HEK293 (cell line): ENCODE measurements at regions not wholly inside any gene's neighbourhood (a gene's known extent, or its start where the extent isn't known, plus 50 kb on each side); places are given as distances from the start of the nearest gene placed in this dataset.

Experiments used
- CTCF ChIP-seq: fragments of 450-650 bp; formaldehyde crosslinking; IDR thresholded peaks from 2 replicates; pipeline ENCODE4 v1.5.1; 2016; ENCODE audit warnings: missing biosample characterization, missing genetic modification characterization
- KLF10 ChIP-seq: fragments of 450-650 bp; IDR thresholded peaks from 2 replicates; pipeline ENCODE4 v1.5.1; 2018; ENCODE audit warnings: missing biosample characterization, mild to moderate bottlenecking, missing genetic modification characterization
- PRDM10 ChIP-seq: fragments of 450-650 bp; formaldehyde crosslinking; IDR thresholded peaks from 2 replicates; pipeline ENCODE4 v1.5.1; 2016; ENCODE audit warnings: missing biosample characterization, missing genetic modification characterization
- ZNF23 ChIP-seq: fragments of 450-650 bp; formaldehyde crosslinking; IDR thresholded peaks from 2 replicates; pipeline ENCODE4 v1.5.1; 2016; ENCODE audit warnings: missing biosample characterization, missing genetic modification characterization, borderline replicate concordance

- TF ChIP-seq ZNF23 (tag by site-specific recombination) = no peak
- TF ChIP-seq PRDM10 (tag by site-specific recombination) = no peak
- TF ChIP-seq KLF10 (tag by site-specific recombination) = no peak
- no peak for TF ChIP-seq CTCF (tag by site-specific recombination)
Observed at GRCh38 chr22:26801449-26801848, 144.1 kb downstream of the MIAT start.
